Caco-2 (cell line): ENCODE measurements at regions not wholly inside any gene's neighbourhood (a gene's known extent, or its start where the extent isn't known, plus 50 kb on each side); places are given as distances from the start of the nearest gene placed in this dataset.

ENCODE experiments used
- BruUV-seq: library from RNA; stranded (reverse); fragments of 400-500 nt; replicated peaks from 2 replicates; lab custom pipeline; 2021; lab: Mats Ljungman, UMichigan
- CTCF ChIA-PET: fragments of 300-600 bp; sonication (Branson Sonifier 250); formaldehyde crosslinking; loops from one replicate; lab custom pipeline; 2022; ENCODE audit warnings: antibody characterized with exemption; lab: Charles Lee
- POLR2A ChIA-PET: fragments of 300-600 bp; sonication (Branson Sonifier 250); formaldehyde crosslinking; loops from one replicate; lab custom pipeline; 2022; ENCODE audit warnings: antibody characterized with exemption; lab: Charles Lee
- DNase-seq, 2 experiments: peaks; one replicate each; pipeline versions ENCODE4 v3.0.0 to v3.0.0-alpha.2; 2020 to 2022
- H3K27me3 ChIP-seq: replicated peaks from 2 replicates; pipeline ENCODE4 v1.6.0; 2011; ENCODE audit warnings: low read length; ENCODE audit not compliant: control insufficient read depth, insufficient read depth
- H3K36me3 ChIP-seq: 2 replicates; pipeline ENCODE4 v1.5.1; 2011; ENCODE audit warnings: low read length; ENCODE audit not compliant: control insufficient read depth, insufficient read depth
- H3K4me1 ChIP-seq: fragments of 250-450 bp; sonication (Bioruptor Pico); 2 replicates; pipeline ENCODE4 v1.5.1; 2020; ENCODE audit warnings: mild to moderate bottlenecking
- H3K4me3 ChIP-seq: 2 replicates; pipeline ENCODE4 v1.5.1; 2011; ENCODE audit warnings: low read depth, mild to moderate bottlenecking, control low read depth, low read length
- H3K9me3 ChIP-seq: fragments of 250-450 bp; sonication (Bioruptor Pico); 2 replicates; pipeline ENCODE4 v1.5.1; 2020; ENCODE audit warnings: mild to moderate bottlenecking, moderate library complexity
- H3K27ac Mint-ChIP-seq: one replicate; pipeline ENCODE4 v1.8.0; 2022; ENCODE audit warnings: mixed read lengths; ENCODE audit not compliant: unreplicated experiment
- H3K27me3 Mint-ChIP-seq: one replicate; pipeline ENCODE4 v1.8.0; 2022; ENCODE audit warnings: mixed read lengths; ENCODE audit not compliant: insufficient read depth, unreplicated experiment
- H3K36me3 Mint-ChIP-seq: one replicate; pipeline ENCODE4 v1.8.0; 2022; ENCODE audit warnings: mild to moderate bottlenecking, mixed read lengths; ENCODE audit not compliant: insufficient read depth, unreplicated experiment
- H3K4me1 Mint-ChIP-seq: one replicate; pipeline ENCODE4 v1.8.0; 2022; ENCODE audit warnings: low read depth, mixed read lengths; ENCODE audit not compliant: unreplicated experiment
- H3K4me3 Mint-ChIP-seq: one replicate; pipeline ENCODE4 v1.8.0; 2022; ENCODE audit warnings: mild to moderate bottlenecking, moderate library complexity, mixed read lengths; ENCODE audit not compliant: unreplicated experiment
- H3K9me3 Mint-ChIP-seq: one replicate; pipeline ENCODE4 v1.8.0; 2022; ENCODE audit warnings: mixed read lengths; ENCODE audit not compliant: unreplicated experiment
- CTCF ChIP-seq, 2 experiments: fragments of 200-600 bp in 1 of 2; IDR thresholded peaks; 1 replicate in 1 of 2; 2 replicates in 1 of 2; pipeline versions ENCODE4 v1.5.1 to v1.8.0; 2011 to 2022; ENCODE audit warnings: antibody characterized with exemption in 1 of 2, control low read depth in 1 of 2, inconsistent platforms in 1 of 2, low read depth in 1 of 2, low read length in 1 of 2, mild to moderate bottlenecking in 1 of 2, moderate library complexity in 1 of 2; ENCODE audit not compliant: insufficient read depth in 1 of 2, severe bottlenecking in 1 of 2, unreplicated experiment in 1 of 2
- intact Hi-C: fragments of 100-400 bp; cut with micrococcal nuclease; formaldehyde crosslinking; loops from one replicate; pipeline ENCODE4 v1.10.0; 2022; ENCODE audit not compliant: unreplicated experiment

GRCh38 chr2:9741110-9741509 lies 102.2 kb upstream of the TAF1B start:
- Mint-ChIP-seq H3K9me3 (peaks cover 8% of the 10 kb centered on the region), H3K4me1 (no peaks in the 10 kb centered on the region), H3K27me3 (no peaks in the 10 kb centered on the region), H3K4me3 (no peak overlapping the region), H3K27ac (no peak overlapping the region), H3K36me3 (peaks cover 6% of the 10 kb centered on the region)
- no TSS peak for BruUV-seq
- CTCF ChIA-PET, result interaction anchor here (0.9 kb wide), 1 partner anchor 13 kb away, joined by 3 read pairs; no protein-coding TSS in a partner anchor
- H3K4me3 ChIP-seq, result no peak overlapping the region
- POLR2A ChIA-PET, result no interaction called here
- H3K4me1 ChIP-seq, result no peaks in the 10 kb centered on the region
- peaks cover 6% of the 10 kb centered on the region for H3K9me3 ChIP-seq
- intact Hi-C loops, result no loop called here
- no peaks in the 10 kb centered on the region for H3K36me3 ChIP-seq
- TF ChIP-seq CTCF (IDR thresholded peaks at IDR 0.05; ENCODE audit: insufficient read depth in 1 of 2, low read depth in 1 of 2, low read length in 1 of 2, severe bottlenecking in 1 of 2, unreplicated experiment in 1 of 2), result no peak
- no peak for DNase-seq
- H3K27me3 ChIP-seq, result no peaks in the 10 kb centered on the region

- no peak overlapping the region for H3K4me3 Mint-ChIP-seq
- peaks cover 6% of the 10 kb centered on the region for H3K36me3 Mint-ChIP-seq
- H3K27ac Mint-ChIP-seq, result no peak overlapping the region
- no peaks in the 10 kb centered on the region for H3K36me3 ChIP-seq
- no peaks in the 10 kb centered on the region for H3K27me3 ChIP-seq
- peaks cover 6% of the 10 kb centered on the region for H3K9me3 ChIP-seq
- no peak for TF ChIP-seq CTCF (IDR thresholded peaks at IDR 0.05; ENCODE audit: insufficient read depth in 1 of 2, low read depth in 1 of 2, low read length in 1 of 2, severe bottlenecking in 1 of 2, unreplicated experiment in 1 of 2)
- H3K4me1 Mint-ChIP-seq, result no peaks in the 10 kb centered on the region
- DNase-seq, result no peak
- H3K9me3 Mint-ChIP-seq, result no peaks in the 10 kb centered on the region
- ChIA-PET POLR2A (no interaction called here), CTCF (no interaction called here)
- H3K4me1 ChIP-seq, result no peaks in the 10 kb centered on the region
- no TSS peak for BruUV-seq
- no peak overlapping the region for H3K4me3 ChIP-seq
- H3K27me3 Mint-ChIP-seq, result no peaks in the 10 kb centered on the region
- intact Hi-C loops, result no loop called here
Observed at GRCh38 chr2:9742601-9743000, 100.7 kb upstream of the TAF1B start.

GRCh38 chr2:9744256-9745004 lies 98.8 kb upstream of the TAF1B start:
- DNase-seq, result no peak
- Mint-ChIP-seq H3K27me3 (no peaks in the 10 kb centered on the region), H3K9me3 (no peaks in the 10 kb centered on the region), H3K4me3 (no peak overlapping the region), H3K36me3 (no peaks in the 10 kb centered on the region), H3K4me1 (no peaks in the 10 kb centered on the region), H3K27ac (no peak overlapping the region)
- no TSS peak for BruUV-seq
- Histone ChIP-seq H3K4me1 (no peaks in the 10 kb centered on the region), H3K4me3 (no peak overlapping the region), H3K27me3 (no peaks in the 10 kb centered on the region), H3K36me3 (no peaks in the 10 kb centered on the region), H3K9me3 (no peaks in the 10 kb centered on the region)
- CTCF ChIA-PET, result interaction anchor here (0.6 kb wide), 1 partner anchor 151 kb away, joined by 3 read pairs; no protein-coding TSS in a partner anchor
- intact Hi-C loops, result no loop called here
- no peak for TF ChIP-seq CTCF (IDR thresholded peaks at IDR 0.05; ENCODE audit: insufficient read depth in 1 of 2, low read depth in 1 of 2, low read length in 1 of 2, severe bottlenecking in 1 of 2, unreplicated experiment in 1 of 2)
- POLR2A ChIA-PET, result no interaction called here
